Ectodermal cell (in vitro differentiated cells): ENCODE measurements at regions not wholly inside any gene's neighbourhood (a gene's known extent, or its start where the extent isn't known, plus 50 kb on each side); places are given as distances from the start of the nearest gene placed in this dataset.

Experiments
- H3K27ac ChIP-seq: 2 replicates; pipeline ENCODE4 v1.7.0; 2013; ENCODE audit warnings: mild to moderate bottlenecking, low read depth, low read length; ENCODE audit not compliant: insufficient read depth, poor library complexity, severe bottlenecking
- H3K27me3 ChIP-seq: 2 replicates; pipeline ENCODE4 v1.7.0; 2013; ENCODE audit warnings: mild to moderate bottlenecking, low read length; ENCODE audit not compliant: insufficient read depth, control insufficient read depth, poor library complexity, severe bottlenecking
- H3K36me3 ChIP-seq: one replicate; pipeline ENCODE4 v1.7.0; 2013; ENCODE audit warnings: low read length; ENCODE audit not compliant: control insufficient read depth, insufficient read depth
- H3K4me1 ChIP-seq: one replicate; pipeline ENCODE4 v1.7.0; 2013; ENCODE audit warnings: low read length; ENCODE audit not compliant: control insufficient read depth, insufficient read depth
- H3K4me3 ChIP-seq: 2 replicates; pipeline ENCODE4 v1.7.0; 2013; ENCODE audit warnings: low read depth, low read length, control low read depth; ENCODE audit not compliant: insufficient read depth
- H3K9me3 ChIP-seq: 2 replicates; pipeline ENCODE4 v1.7.0; 2013; ENCODE audit warnings: mild to moderate bottlenecking, low read length, moderate library complexity; ENCODE audit not compliant: control insufficient read depth
- WGBS, 2 experiments: methylation state at CpG; one replicate each; pipeline ENCODE4 v1.1.7; 2013; ENCODE audit warnings: missing lambda C conversion rate in 2 of 2; 5-methylcytosine and 5-hydroxymethylcytosine counted together

DNA sequence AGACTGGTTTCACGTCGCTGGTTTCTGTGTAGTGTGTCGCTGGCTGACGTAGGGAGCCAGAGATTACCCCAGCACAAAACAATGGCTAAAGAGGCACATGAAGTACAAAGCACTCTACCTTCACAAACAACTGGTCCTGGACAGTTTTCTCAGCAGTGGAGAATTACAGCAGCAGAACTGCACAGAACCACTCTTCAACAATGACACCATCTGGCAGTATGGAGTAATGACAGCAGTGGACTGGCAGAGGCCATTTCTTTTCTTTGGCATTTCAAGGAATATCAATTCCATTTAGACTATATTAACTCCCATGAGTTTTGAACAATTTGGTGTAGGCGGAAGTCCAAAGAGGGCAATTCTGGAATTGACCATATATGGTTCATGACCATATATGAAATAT lies 1074.1 kb downstream of the AACS start:
- no peak overlapping the region for H3K4me3 ChIP-seq
- 92 to 94% methylated on average over 4 of the region's 5 CpGs for WGBS, 2 experiments
- H3K27me3 ChIP-seq = no peaks in the 10 kb centered on the region
- H3K9me3 ChIP-seq = no peaks in the 10 kb centered on the region
- H3K4me1 ChIP-seq = no peaks in the 10 kb centered on the region
- no peaks in the 10 kb centered on the region for H3K36me3 ChIP-seq
- H3K27ac ChIP-seq = no peak overlapping the region

- no peaks in the 10 kb centered on the region for H3K36me3 ChIP-seq
- H3K4me3 ChIP-seq = no peak overlapping the region
- H3K4me1 ChIP-seq = no peaks in the 10 kb centered on the region
- 95 to 96% methylated on average over 4 of the region's 4 CpGs for WGBS, 2 experiments
- H3K27ac ChIP-seq = no peak overlapping the region
- H3K27me3 ChIP-seq = no peaks in the 10 kb centered on the region
- H3K9me3 ChIP-seq = no peaks in the 10 kb centered on the region
These were observed 1079.4 kb downstream of the AACS start for GRCh38 chr12:126144603-126145002.

DNA sequence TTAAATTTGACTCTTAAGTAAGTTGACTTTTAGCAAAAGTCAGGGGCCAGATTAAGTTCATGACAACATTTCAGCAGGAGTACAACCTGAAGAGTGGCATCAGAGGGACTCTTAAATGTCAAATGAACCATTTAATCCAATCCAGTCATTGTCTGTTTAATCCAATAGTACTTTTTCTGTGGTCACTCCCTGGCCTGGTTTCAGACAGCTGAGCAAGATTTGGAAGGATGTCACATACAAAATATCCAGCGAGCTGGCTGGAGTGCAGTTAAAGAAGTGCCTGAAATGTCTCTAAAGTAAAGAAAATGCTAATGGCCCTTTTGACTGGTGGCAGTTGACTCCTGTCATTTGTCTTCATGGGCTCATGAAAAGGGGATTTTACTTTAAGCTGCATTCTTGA lies 1082.1 kb downstream of the AACS start:
- Histone ChIP-seq H3K36me3 (no peaks in the 10 kb centered on the region), H3K4me1 (no peaks in the 10 kb centered on the region), H3K9me3 (no peaks in the 10 kb centered on the region), H3K27ac (no peak overlapping the region), H3K27me3 (no peaks in the 10 kb centered on the region), H3K4me3 (no peak overlapping the region)
- WGBS, 2 experiments = 86 to 88% methylated on average over 1 of the region's 1 CpG

DNA sequence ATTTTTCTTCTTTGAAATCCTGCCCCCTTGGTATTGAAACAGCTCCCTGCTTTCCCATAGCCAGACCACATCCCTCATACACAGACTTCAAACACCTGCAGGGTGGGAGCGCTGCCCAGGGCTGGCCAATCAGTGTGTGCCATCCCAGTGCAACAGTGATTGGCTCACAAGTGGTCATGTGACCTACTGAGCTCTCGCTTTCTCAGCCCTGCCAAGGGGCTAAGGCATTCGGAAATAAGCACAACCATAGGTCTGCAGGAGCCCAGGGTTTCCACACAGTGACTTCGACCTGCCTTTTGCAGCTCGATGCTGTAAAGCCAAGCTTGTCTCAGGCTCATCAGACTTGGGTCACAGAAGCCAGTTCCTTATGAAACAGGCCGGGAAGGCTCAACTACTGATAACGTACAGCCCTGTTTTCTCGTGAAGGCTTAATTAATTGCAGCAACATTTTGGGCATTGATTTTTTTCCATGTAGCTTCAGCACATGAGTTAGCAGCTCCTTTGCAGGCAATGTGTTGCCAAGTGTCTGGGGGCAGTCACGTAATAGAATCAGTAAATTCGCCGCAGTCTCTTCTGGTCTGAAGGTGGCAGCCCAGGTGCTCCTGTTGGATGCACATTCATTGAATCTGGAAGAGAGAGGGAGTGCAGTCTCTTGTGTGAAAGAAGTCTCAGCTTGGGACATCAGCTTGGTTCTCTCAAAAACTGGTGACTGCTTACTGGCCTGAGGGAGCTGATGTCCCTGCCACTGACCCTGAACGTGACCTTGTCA lies 1091.8 kb downstream of the AACS start:
- no peaks in the 10 kb centered on the region for H3K36me3 ChIP-seq
- no peak overlapping the region for H3K4me3 ChIP-seq
- no peaks in the 10 kb centered on the region for H3K27me3 ChIP-seq
- WGBS, 2 experiments = 91 to 93% methylated on average over 12 of the region's 12 CpGs
- H3K9me3 ChIP-seq = no peaks in the 10 kb centered on the region
- H3K4me1 ChIP-seq = no peaks in the 10 kb centered on the region
- no peak overlapping the region for H3K27ac ChIP-seq

DNA sequence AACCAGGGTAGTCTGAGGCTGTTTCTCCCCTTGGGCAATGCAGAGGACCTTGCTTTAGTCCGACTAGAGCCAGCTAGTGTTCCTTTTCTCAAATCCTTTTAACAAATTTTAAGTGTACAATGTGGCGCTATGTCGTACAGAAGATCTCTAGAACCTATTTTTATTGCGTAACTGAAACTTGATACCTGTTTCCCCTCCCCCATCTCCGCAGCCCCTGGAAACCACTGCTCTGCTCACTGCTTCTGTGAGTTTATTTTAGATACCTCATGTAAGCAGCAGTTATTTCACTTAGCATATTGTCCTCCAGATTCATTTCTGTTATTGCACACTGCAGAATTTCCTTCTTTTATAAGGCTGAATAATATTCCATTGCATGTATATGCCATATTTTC lies 1092.3 kb downstream of the AACS start:
- WGBS, 2 experiments = 92 to 93% methylated on average over 5 of the region's 5 CpGs
- Histone ChIP-seq H3K4me1 (no peaks in the 10 kb centered on the region), H3K36me3 (no peaks in the 10 kb centered on the region), H3K27ac (no peak overlapping the region), H3K4me3 (no peak overlapping the region), H3K27me3 (no peaks in the 10 kb centered on the region), H3K9me3 (no peaks in the 10 kb centered on the region)

GRCh38 chr12:126159139-126159538 lies 1093.9 kb downstream of the AACS start:
- no peaks in the 10 kb centered on the region for H3K4me1 ChIP-seq
- no peaks in the 10 kb centered on the region for H3K9me3 ChIP-seq
- H3K27ac ChIP-seq = no peak overlapping the region
- 92 to 95% methylated on average over 5 of the region's 5 CpGs for WGBS, 2 experiments
- no peak overlapping the region for H3K4me3 ChIP-seq
- no peaks in the 10 kb centered on the region for H3K27me3 ChIP-seq
- no peaks in the 10 kb centered on the region for H3K36me3 ChIP-seq

- no peaks in the 10 kb centered on the region for H3K4me1 ChIP-seq
- no peaks in the 10 kb centered on the region for H3K27me3 ChIP-seq
- WGBS, 2 experiments = 73 to 85% methylated on average over 1 of the region's 1 CpG
- H3K27ac ChIP-seq = no peak overlapping the region
- no peaks in the 10 kb centered on the region for H3K9me3 ChIP-seq
- H3K36me3 ChIP-seq = no peaks in the 10 kb centered on the region
- H3K4me3 ChIP-seq = no peak overlapping the region
These were observed 1095.7 kb downstream of the AACS start for GRCh38 chr12:126160912-126161311.

- H3K4me1 ChIP-seq = no peaks in the 10 kb centered on the region
- H3K9me3 ChIP-seq = no peaks in the 10 kb centered on the region
- no peaks in the 10 kb centered on the region for H3K27me3 ChIP-seq
- H3K27ac ChIP-seq = no peak overlapping the region
- H3K4me3 ChIP-seq = no peak overlapping the region
- 91 to 95% methylated on average over 8 of the region's 8 CpGs for WGBS, 2 experiments
- H3K36me3 ChIP-seq = no peaks in the 10 kb centered on the region
These were observed 1098.7 kb downstream of the AACS start for GRCh38 chr12:126163984-126164383.

DNA sequence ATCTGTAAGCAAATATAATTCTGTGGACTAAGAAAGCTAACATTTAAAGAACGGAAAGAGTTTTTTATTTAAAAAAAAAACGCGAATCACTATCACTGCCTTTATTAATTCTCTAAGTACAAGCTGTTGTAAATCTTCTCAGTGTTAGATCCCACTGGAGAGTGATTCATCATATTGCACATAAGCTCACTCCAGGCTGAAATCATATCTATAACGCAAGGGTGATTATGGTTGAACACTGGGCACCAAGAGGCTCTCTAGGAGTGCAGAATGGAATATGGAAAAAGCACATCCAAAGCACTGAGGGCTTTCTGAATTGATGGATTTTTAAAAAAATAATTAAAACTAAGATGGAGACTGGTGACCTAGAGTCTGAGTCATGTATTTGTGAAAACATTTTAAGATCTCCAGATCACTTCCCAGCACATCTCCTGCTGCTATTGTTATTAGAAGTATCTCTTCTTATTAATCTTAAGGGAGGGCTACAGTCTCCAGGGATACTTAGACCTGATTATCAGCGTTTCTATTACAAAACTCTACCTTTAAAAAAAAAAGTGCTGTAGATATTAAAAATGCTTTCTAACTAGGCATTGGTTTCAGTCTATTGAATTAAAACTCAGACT lies 1106.8 kb downstream of the AACS start:
- no peaks in the 10 kb centered on the region for H3K9me3 ChIP-seq
- H3K27me3 ChIP-seq = no peaks in the 10 kb centered on the region
- WGBS, 2 experiments = 91 to 96% methylated on average over 4 to 5 of the region's 5 CpGs
- no peaks in the 10 kb centered on the region for H3K36me3 ChIP-seq
- no peak overlapping the region for H3K27ac ChIP-seq
- H3K4me1 ChIP-seq = no peaks in the 10 kb centered on the region
- no peak overlapping the region for H3K4me3 ChIP-seq

DNA sequence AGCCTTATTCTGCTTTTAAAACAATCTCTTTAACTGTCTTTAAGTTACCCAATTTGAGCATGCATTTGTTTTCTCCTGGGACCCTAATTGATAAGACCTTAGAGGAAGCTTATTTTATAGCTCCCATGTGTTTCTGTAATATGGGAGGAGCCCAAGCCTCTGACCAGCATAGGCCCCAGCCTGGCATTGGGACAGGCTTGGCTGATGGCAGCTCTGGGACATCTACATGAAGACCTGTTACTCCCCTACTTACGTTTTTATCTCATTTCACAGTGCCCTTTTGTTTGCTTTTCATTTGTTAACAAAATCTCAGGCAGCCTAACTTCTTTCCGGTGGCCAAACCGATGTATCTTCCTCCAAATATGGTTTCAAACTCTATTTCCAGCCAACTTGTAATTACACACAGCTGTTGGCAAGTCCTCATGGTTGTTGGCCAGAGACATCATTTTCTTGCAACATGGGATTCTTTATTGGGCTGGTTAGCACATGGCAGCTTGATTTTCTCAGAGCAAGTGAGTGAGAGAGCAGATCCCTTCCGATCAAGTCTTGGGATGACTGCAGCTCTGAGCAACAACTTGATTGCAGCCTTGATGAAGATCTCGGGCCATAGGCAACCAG lies 1117.5 kb downstream of the AACS start:
- Histone ChIP-seq H3K4me3 (no peak overlapping the region), H3K9me3 (no peaks in the 10 kb centered on the region), H3K27me3 (no peaks in the 10 kb centered on the region), H3K36me3 (no peaks in the 10 kb centered on the region), H3K4me1 (no peaks in the 10 kb centered on the region), H3K27ac (no peak overlapping the region)
- 90 to 94% methylated on average over 5 of the region's 5 CpGs for WGBS, 2 experiments
